Peyer's patch (tissue), 4 donors: ENCODE measurements at regions not wholly inside any gene's neighbourhood (a gene's known extent, or its start where the extent isn't known, plus 50 kb on each side); places are given as distances from the start of the nearest gene placed in this dataset.

Source experiments
- DNase-seq, 3 donors: peaks; one replicate each; pipeline ENCODE4 v3.0.0-alpha.2; 2017 to 2019
- H3K27ac ChIP-seq, 4 donors: fragments of 200-600 bp; sonication (generic); one replicate each; pipeline ENCODE4 v1.5.1; 2016 to 2019
- H3K27me3 ChIP-seq, 2 donors: fragments of 200-600 bp; sonication (generic); one replicate each; pipeline ENCODE4 v1.5.1; 2019
- H3K36me3 ChIP-seq, 3 donors: fragments of 200-600 bp; sonication (generic); one replicate each; pipeline ENCODE4 v1.5.1; 2016 to 2019
- H3K4me1 ChIP-seq, 4 donors: fragments of 200-600 bp; sonication (generic); one replicate each; pipeline ENCODE4 v1.5.1; 2016 to 2019
- H3K4me3 ChIP-seq, 4 donors: fragments of 200-600 bp; sonication (generic); 1 replicate in 3 of 4; 2 replicates in 1 of 4; pipeline ENCODE4 v1.5.1; 2016 to 2019; ENCODE audit warnings: mild to moderate bottlenecking in 1 of 4
- H3K9me3 ChIP-seq, 4 donors: fragments of 200-600 bp; sonication (generic); one replicate each; pipeline ENCODE4 v1.5.1; 2016 to 2019; ENCODE audit warnings: mild to moderate bottlenecking in 1 of 4
- POLR2A ChIP-seq, 2 donors: fragments of 450-650 bp; IDR thresholded peaks; one replicate each; pipeline ENCODE4 v1.5.1; 2017; ENCODE audit warnings: antibody characterized with exemption in 2 of 2, mild to moderate bottlenecking in 2 of 2, moderate library complexity in 2 of 2
- TF ChIP-seq, protein P1 (sequence below), 6 experiments: fragments of 450-650 bp in 4 of 6; fragments of 200-600 bp in 2 of 6; sonication (generic) in 1 of 6; IDR thresholded peaks; one replicate each; pipeline ENCODE4 v1.5.1; 2017 to 2019; ENCODE audit warnings: antibody characterized with exemption in 6 of 6, mild to moderate bottlenecking in 3 of 6, moderate library complexity in 1 of 6

DNA sequence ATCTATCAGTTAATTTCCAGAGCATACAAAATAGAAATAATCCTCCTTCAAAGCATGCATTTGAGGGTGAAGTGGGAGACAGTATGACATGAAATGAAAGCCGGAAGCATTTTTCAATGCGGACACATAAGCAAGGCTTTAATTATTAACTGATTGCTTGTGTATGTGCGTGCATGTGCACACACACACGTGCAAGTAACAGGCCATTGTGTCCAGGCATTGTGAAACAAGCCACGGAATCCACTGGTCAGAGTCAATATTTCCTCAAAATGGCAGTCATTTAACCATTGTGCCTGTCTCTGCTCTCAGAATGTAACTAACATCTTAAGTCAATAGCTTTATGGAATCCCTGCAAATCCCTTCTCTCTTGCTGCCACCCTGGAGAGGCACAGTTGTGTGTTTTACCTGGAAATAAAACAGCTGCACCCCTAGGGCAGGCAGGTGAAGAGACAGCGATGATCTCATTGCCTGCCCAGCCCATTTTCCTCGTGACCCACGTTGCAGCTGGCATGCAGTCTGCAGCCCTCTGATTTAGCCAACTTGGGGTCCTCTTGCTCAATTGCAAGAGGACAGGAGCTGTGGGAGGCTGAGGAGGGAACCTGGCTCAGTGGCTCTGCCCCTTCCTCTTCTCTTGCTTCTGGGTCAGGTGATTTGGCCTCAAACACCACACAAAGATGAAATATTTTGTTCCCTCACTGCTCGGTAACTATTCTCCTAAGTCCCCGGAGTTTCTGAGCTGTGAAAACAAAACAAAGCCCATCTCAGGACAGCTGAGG lies 500.9 kb upstream of the ZMIZ1 start:
- no peak for TF ChIP-seq POLR2A (IDR thresholded peaks at IDR 0.05)
- TF ChIP-seq, protein P1, sequence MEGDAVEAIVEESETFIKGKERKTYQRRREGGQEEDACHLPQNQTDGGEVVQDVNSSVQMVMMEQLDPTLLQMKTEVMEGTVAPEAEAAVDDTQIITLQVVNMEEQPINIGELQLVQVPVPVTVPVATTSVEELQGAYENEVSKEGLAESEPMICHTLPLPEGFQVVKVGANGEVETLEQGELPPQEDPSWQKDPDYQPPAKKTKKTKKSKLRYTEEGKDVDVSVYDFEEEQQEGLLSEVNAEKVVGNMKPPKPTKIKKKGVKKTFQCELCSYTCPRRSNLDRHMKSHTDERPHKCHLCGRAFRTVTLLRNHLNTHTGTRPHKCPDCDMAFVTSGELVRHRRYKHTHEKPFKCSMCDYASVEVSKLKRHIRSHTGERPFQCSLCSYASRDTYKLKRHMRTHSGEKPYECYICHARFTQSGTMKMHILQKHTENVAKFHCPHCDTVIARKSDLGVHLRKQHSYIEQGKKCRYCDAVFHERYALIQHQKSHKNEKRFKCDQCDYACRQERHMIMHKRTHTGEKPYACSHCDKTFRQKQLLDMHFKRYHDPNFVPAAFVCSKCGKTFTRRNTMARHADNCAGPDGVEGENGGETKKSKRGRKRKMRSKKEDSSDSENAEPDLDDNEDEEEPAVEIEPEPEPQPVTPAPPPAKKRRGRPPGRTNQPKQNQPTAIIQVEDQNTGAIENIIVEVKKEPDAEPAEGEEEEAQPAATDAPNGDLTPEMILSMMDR (IDR thresholded peaks at IDR 0.05): no peak
- Histone ChIP-seq H3K4me1 (peaks cover 0 to 7% (median 0%) of the 10 kb centered on the region in 4 donors), H3K27me3 (no peaks in the 10 kb centered on the region), H3K4me3 (no peak overlapping the region), H3K36me3 (no peaks in the 10 kb centered on the region), H3K27ac (no peak overlapping the region), H3K9me3 (no peaks in the 10 kb centered on the region)
- DNase-seq: no peak

DNA sequence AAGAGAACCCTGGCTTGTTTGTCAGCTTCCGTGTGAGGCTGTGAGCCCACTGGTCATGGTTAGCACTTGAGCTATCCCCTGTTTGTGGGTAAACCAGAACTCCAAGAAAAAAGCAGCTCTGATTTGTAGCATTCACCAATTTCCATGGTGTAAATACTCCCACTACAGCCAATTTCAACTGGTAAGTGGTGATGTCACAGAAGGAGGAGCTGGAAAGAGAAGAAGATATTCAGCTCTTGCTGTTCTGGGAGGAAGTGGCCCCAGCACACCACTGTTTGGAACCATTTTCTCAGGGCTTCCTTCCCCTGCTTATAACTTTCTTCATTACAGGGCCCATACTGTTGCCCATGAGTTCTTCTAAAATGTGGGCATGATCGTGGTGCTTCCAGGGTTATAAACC lies 500.1 kb upstream of the ZMIZ1 start:
- no peak for TF ChIP-seq POLR2A (IDR thresholded peaks at IDR 0.05)
- TF ChIP-seq, protein P1 (IDR thresholded peaks at IDR 0.05): no peak
- no peaks in the 10 kb centered on the region for H3K36me3 ChIP-seq
- H3K27me3 ChIP-seq: no peaks in the 10 kb centered on the region
- no peak overlapping the region for H3K27ac ChIP-seq
- H3K4me1 ChIP-seq: peaks cover 0 to 7% (median 0%) of the 10 kb centered on the region in 4 donors
- DNase-seq: no peak
- H3K9me3 ChIP-seq: no peaks in the 10 kb centered on the region
- H3K4me3 ChIP-seq: no peak overlapping the region

DNA sequence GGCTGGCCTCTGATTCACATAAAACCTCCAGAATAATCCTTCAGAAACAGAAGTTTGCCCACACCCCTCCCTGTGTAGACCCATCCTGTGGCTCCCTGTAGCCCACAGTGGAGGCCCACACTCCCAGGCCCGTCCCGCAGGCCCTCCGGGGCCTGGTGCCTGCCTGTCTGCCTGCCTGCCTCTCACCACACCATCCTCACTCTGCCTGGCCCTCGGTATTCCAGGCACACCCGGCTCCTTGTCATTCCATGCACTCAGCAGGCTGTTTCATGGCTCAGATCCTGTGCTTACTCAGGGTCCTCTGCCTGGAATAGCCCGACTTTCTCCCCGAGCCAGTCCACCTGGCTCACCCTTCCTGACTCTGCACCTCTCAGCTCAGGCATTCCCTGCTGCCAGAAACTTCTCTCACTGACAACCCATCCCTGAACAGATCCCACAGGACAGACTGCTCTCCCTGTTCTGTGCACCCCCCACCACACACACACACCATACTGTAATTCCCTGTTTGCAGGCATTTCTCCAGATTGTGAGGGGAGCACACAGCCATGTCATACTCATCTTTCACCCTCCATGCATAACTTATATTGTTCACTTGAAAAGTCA lies 498.0 kb upstream of the ZMIZ1 start:
- no peak overlapping the region for H3K27ac ChIP-seq
- no peaks in the 10 kb centered on the region for H3K36me3 ChIP-seq
- DNase-seq: no peak
- no peaks in the 10 kb centered on the region for H3K9me3 ChIP-seq
- no peaks in the 10 kb centered on the region for H3K27me3 ChIP-seq
- peaks cover 0 to 7% (median 0%) of the 10 kb centered on the region in 4 donors for H3K4me1 ChIP-seq
- TF ChIP-seq, protein P1 (IDR thresholded peaks at IDR 0.05): no peak
- no peak for TF ChIP-seq POLR2A (IDR thresholded peaks at IDR 0.05)
- no peak overlapping the region for H3K4me3 ChIP-seq

DNA sequence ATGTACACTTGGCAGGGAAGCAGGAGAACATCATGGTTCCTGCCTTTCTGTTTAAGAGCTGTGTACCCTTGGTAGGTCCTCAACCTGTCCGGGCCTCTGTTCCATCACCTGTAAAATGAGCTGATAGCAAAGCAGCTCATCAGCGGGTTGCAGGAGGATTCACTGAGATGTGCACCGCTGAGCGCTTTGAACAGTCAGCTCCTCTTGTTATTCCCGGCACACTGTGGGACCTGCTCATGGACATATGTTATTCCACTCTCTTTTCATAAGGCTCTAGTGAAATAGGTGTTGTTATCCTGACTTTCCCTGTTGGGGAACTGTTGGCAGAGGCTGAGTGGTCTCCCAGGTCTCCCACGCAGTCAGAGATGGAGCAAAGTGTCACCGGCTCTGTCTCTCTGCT lies 497.5 kb upstream of the ZMIZ1 start:
- DNase-seq: no peak

DNA sequence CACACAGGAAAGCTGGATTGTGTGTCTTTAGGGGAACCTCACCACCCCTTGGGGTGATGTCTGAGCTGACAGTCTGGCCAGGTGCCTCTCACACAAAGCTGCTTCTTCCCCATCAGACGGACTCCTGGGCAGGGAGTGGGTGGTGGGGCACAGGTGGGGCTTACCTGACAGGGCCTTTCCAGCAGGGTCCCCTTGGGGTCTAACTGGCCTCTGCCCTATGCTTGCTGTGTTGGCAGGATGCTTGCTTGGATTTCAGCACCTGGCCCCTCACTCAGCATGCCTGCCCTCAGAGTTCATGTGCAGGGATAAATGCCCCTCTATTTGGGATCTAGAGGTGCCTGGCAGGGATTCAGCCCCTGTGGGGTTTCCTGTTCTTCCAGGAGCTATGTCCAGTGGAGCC lies 496.9 kb upstream of the ZMIZ1 start:
- Histone ChIP-seq H3K36me3 (no peaks in the 10 kb centered on the region), H3K27ac (no peak overlapping the region), H3K4me1 (peaks cover 0 to 7% (median 0%) of the 10 kb centered on the region in 4 donors), H3K4me3 (no peak overlapping the region), H3K27me3 (no peaks in the 10 kb centered on the region), H3K9me3 (no peaks in the 10 kb centered on the region)
- TF ChIP-seq, protein P1 (IDR thresholded peaks at IDR 0.05): no peak
- no peak for TF ChIP-seq POLR2A (IDR thresholded peaks at IDR 0.05)
- DNase-seq: no peak

More for the DNA sequence above, 497.5 kb upstream of the ZMIZ1 start:
- TF ChIP-seq POLR2A (IDR thresholded peaks at IDR 0.05): no peak
- TF ChIP-seq, protein P1 (IDR thresholded peaks at IDR 0.05): no peak
- Histone ChIP-seq H3K27me3 (no peaks in the 10 kb centered on the region), H3K36me3 (no peaks in the 10 kb centered on the region), H3K4me1 (peaks cover 0 to 7% (median 0%) of the 10 kb centered on the region in 4 donors), H3K4me3 (no peak overlapping the region), H3K27ac (no peak overlapping the region), H3K9me3 (no peaks in the 10 kb centered on the region)
